Vagina (tissue), 2 donors: ENCODE measurements at regions not wholly inside any gene's neighbourhood (a gene's known extent, or its start where the extent isn't known, plus 50 kb on each side); places are given as distances from the start of the nearest gene placed in this dataset.

Experiments
- CTCF ChIP-seq, 3 experiments: fragments of 450-650 bp in 2 of 3; fragments of 200-600 bp in 1 of 3; sonication (generic) in 1 of 3; IDR thresholded peaks; one replicate each; pipeline ENCODE4 v1.5.1; 2017 to 2019; ENCODE audit warnings: antibody characterized with exemption in 3 of 3, mild to moderate bottlenecking in 2 of 3, moderate library complexity in 2 of 3
- POLR2A ChIP-seq, 2 donors: fragments of 450-650 bp; IDR thresholded peaks; one replicate each; pipeline ENCODE4 v1.6.1; 2017; ENCODE audit warnings: antibody characterized with exemption in 2 of 2, mild to moderate bottlenecking in 2 of 2, moderate library complexity in 2 of 2
- POLR2AphosphoS5 ChIP-seq, 2 donors: sonication (generic); formaldehyde crosslinking; IDR thresholded peaks; one replicate each; pipeline ENCODE4 v1.9.0; 2017; ENCODE audit warnings: antibody characterized with exemption in 2 of 2, mild to moderate bottlenecking in 2 of 2, low read depth in 1 of 2; ENCODE audit not compliant: insufficient read depth in 1 of 2

DNA sequence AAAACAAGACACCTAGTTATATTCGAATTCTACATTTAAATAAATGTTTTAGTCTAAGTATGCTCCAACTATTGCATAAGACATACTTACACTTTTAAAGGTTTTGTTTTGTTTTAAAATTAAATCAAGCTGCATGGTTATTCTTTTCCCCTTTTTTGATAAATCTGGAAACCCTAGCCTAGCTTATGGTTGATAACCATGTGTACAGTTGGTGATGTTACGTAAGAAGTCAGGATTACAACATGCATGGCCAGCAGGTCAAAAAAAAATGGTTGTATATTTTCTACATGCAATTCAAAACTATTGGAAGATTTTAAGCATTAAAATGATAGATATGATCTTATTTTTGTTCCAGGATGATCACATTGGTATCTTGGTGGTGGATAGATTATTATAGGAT lies 1600.6 kb downstream of the PLA2G4A start:
- TF ChIP-seq CTCF (IDR thresholded peaks at IDR 0.05) (no peak), POLR2A (IDR thresholded peaks at IDR 0.05) (no peak), POLR2AphosphoS5 (IDR thresholded peaks at IDR 0.05; ENCODE audit: insufficient read depth in 1 of 2, low read depth in 1 of 2) (no peak)
